Erythroblast (primary cell): ENCODE measurements at regions not wholly inside any gene's neighbourhood (a gene's known extent, or its start where the extent isn't known, plus 50 kb on each side); places are given as distances from the start of the nearest gene placed in this dataset.

Experiments used
- GATA1 ChIP-seq: IDR thresholded peaks from 2 replicates; pipeline ENCODE4 v1.6.1; 2011; ENCODE audit warnings: low read depth, mild to moderate bottlenecking, control low read depth, low read length, moderate library complexity
- POLR2A ChIP-seq: IDR thresholded peaks from 2 replicates; pipeline ENCODE4 v1.6.1; 2011; ENCODE audit warnings: mild to moderate bottlenecking, low read length

GRCh38 chr13:39266426-39266825 lies 228.2 kb downstream of the NHLRC3 start:
- TF ChIP-seq POLR2A, result no peak
- TF ChIP-seq GATA1, result no peak
